OCI-LY1 (cell line): ENCODE measurements at regions not wholly inside any gene's neighbourhood (a gene's known extent, or its start where the extent isn't known, plus 50 kb on each side); places are given as distances from the start of the nearest gene placed in this dataset.

ENCODE experiments used
- EZH2 ChIP-seq: fragments of 200-600 bp; sonication (generic), shearing (Covaris generic); IDR thresholded peaks from 2 replicates; pipeline ENCODE4 v1.8.0; 2017; ENCODE audit warnings: borderline replicate concordance, mixed run types, mild to moderate bottlenecking, antibody characterized with exemption, low read length, moderate library complexity, mixed read lengths
- TF ChIP-seq, protein P1 (sequence below): fragments of 200-600 bp; sonication (generic), shearing (Covaris generic); IDR thresholded peaks from 2 replicates; pipeline ENCODE4 v1.5.1; 2017; ENCODE audit warnings: mild to moderate bottlenecking, antibody characterized with exemption, low read length, moderate library complexity, mixed read lengths

DNA sequence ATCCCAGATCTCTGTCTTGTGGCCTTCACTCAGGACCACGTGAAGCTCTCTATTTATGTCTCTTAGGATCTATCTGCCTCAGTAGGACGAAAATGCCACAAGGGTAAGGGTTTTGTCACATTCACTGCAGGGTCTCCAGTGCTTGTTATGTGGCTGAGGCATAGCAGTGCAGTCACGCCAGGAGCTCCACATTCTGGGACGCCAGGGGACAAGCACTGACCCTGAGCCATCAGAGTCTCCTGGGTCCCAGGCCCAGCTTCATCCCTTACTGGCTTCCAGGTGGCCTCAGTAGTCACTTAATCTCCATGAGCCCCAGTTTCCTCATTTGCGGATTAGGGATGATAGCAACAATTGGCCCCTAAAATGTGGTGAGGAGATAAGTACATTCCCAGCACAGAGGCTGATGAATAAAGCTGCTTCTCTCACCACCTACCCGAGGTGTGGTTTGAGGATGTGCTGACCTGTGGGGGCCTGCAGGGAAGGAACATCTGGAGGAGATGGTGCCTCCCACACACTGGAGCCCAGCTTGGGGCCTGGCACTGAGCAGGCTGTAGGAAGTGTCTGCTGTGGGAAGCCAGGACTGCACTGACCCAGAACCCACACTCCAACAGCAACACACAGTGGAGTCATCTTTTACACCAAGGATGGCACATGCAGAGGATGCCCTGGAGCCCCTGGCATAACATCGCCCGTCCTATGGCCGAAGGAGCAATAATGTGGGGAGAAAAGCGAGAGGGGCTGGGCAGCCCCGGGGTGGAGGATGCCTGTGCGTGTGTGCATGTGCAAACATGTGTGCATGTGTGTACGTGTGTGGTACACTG is 93.2 kb upstream of the IQSEC1 start:
- TF ChIP-seq, protein P1, sequence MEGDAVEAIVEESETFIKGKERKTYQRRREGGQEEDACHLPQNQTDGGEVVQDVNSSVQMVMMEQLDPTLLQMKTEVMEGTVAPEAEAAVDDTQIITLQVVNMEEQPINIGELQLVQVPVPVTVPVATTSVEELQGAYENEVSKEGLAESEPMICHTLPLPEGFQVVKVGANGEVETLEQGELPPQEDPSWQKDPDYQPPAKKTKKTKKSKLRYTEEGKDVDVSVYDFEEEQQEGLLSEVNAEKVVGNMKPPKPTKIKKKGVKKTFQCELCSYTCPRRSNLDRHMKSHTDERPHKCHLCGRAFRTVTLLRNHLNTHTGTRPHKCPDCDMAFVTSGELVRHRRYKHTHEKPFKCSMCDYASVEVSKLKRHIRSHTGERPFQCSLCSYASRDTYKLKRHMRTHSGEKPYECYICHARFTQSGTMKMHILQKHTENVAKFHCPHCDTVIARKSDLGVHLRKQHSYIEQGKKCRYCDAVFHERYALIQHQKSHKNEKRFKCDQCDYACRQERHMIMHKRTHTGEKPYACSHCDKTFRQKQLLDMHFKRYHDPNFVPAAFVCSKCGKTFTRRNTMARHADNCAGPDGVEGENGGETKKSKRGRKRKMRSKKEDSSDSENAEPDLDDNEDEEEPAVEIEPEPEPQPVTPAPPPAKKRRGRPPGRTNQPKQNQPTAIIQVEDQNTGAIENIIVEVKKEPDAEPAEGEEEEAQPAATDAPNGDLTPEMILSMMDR = no peak
- no peak for TF ChIP-seq EZH2
